GM19438 (cell line): ENCODE measurements at regions not wholly inside any gene's neighbourhood (a gene's known extent, or its start where the extent isn't known, plus 50 kb on each side); places are given as distances from the start of the nearest gene placed in this dataset.
A peak's percentile ranks its signal among the peaks of the same experiment; 100 is the strongest.

Experiments used
- ATAC-seq: cut with Tn5 transposase; IDR thresholded peaks from one replicate; pipeline ENCODE4 v1.9.1; 2021; ENCODE audit warnings: low read depth; ENCODE audit not compliant: unreplicated experiment

DNA sequence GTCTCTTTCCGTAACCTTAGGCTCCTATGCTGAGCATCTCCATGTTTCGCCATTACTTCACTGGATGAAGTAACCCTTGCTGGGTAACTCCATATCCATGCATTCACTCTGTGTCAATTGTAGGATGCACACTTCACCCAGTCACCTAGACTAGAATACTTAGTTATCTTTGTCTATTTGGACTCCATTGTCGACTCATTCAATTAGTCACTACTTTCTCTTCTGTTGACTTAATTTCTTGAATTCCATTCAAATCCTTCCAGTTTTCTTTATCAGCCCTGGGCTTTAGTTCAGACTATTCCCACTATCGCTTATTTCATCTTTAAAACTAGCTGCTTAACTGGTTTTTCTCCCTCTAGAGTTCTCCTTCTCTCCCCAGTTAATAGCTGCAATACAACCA lies 111.3 kb upstream of the TNS3 start:
- ATAC-seq: no peak

DNA sequence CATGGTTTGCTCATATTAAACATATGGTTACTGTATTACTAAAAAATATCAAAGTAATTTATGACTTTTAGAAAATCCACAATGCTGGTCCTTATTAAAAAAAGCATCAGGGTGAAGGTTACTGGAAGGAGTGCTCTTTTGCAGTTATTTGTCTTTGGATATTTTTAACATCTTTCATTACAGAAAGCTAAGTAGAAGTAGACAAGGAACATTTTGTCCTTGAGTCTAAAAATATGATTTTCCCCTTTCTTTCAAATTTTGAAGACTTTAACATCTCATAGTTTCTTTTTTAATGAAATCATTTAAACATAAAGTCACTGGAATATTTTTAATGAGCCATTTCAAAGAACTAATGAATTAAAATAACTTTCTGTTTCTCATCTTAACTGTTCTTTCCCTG lies 110.1 kb upstream of the TNS3 start:
- no peak for ATAC-seq

DNA sequence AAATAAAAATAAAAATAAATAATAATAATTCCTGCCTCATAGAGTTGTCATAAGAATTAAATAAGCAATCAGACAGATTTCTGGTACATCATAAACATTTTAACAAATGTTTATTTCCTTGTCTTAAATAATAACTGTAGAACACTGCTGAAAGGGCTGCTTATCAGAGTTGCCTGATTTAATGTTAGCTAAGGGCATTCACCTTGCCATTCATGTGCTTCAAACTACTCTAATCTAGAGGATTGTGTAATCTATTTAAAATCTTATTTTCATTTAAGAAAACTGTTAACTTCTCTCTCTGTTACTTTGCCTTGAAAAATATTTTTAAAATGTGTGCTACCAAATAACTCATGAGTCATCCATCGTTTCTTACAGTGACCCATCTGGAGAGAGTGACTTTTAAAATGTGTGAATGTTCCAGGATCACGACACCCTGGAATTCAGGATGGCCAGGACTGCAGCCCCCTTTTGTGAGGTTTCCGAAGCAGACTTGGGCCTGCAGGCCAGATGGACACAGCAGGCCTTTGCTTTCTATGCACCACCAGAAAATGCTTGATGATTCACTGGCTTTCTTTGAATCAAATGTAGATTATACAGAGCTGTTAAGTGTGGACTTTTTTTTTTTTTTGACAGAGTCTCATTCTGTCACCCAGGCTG lies 109.1 kb upstream of the TNS3 start:
- no peak for ATAC-seq

DNA sequence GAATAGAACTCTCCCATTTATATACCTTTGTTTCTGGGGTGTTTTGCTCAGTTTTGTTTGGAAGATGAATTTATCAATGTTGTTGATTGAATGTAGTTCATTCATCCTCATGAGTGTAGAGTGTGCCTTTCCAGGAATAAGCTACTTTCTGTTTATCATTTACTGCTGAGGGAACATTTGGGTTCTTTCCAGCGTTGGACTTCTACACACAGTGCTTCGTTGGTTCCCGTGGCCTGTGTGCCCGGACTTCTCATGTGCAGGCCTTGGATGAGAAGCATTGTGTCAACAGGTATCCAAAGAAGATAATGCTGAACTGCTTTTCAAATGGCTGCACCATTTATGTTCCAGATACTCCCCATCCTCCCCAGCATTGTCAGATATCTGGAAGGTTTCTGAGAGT lies 107.6 kb upstream of the TNS3 start:
- ATAC-seq: no peak

DNA sequence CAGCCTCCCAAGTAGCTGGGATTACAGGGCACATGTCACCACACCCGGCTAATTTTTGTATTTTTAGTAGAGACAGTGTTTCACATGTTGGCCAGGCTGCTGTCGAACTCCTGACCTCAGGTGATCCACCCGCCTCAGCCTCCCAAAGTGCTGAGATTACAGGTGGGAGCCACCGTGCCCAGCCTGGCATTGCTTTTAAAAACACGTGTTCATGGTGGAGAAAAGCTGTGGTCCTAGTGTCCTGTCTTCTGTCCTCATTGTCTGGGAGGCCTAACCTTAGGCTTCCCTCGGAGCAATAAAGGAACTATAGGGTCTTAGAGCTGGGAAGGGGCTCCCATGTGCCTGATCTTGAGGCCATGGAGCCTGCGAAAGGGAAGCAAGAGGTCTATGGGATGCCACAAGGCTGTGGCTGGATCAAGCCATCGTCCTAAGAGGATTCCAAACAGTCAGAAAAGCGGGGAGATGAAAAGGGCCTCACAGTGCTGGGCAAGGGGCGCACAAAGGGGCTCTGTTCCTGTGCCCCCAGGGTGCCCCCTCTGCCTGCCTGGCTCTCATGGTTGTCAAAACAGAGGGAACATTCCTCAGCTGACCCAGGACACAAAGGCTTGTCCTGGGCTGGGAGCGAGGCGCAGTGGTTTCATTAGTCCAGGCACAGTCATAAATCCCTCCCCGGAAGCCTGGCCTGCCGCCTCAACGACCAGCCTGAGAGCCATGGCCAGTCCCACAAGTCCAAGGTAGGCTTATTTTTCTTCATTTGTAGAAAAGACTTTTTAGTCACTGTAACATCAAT lies 106.6 kb upstream of the TNS3 start:
- ATAC-seq: no peak

DNA sequence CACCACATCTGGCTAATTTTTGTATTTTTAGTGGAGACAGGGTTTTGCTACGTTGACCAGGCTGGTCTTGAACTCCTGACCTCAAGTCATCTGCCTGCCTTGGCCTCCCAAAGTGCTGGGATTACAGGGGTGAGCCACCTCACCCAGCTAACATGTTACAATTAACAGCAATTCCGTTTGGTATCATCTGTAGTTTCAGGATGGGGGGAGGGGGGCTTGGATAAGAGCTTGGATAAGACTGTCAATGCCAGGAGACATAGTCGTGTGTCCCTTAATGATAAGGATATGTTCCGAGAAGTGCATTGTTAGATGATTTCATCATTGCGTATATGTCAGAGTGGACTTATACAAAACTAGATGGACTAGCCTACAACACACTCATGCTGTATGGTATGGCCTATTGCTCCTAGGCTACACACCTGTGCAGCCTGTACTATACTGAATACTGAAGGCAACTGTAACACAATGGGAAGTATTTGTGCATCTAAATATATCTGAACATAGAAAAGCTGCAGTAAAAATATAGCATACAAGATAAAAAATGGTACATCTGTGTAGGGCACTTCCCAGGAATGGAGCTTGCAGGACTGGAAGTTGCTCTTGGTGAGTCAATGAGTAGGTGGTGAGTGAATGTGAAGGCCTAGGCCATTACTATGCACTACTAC lies 103.9 kb upstream of the TNS3 start:
- no peak for ATAC-seq

DNA sequence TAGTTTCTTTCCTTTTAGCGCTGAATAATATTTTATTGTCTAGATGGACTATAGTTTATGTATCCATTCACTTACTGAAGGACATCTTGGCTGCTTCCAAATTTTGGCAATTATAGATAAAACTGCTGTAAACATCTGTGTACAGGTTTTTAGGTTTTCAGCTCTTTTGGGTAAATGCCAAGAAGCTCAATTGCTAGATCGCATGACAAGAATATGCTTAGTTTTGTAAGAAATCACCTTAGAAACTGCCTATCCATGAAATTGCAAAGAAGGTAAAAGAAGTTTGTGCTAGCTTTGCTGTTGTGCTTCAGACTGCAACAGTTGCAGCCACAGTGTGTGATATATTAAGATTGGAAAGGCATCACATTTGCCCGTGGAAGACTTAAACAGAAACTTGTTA lies 103.2 kb upstream of the TNS3 start:
- ATAC-seq: no peak

DNA sequence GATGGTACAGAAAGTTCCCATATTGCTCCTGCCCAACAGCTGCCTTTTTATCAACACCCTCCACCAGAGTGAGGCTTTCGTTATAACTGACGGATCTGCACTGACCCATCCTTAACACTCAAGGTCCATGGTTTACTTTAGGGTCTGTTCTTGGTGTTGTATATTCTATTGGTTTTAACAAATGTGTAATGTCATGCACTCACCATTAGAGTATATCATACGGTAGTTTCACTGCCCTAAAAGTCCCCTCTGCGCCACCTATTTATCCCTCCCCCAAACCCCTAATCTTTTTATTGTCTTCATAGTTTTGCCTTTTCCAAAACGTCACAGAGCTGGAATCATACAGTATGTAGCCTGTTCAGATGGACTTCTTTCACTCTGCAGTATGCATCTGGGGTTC lies 102.8 kb upstream of the TNS3 start:
- no peak for ATAC-seq

DNA sequence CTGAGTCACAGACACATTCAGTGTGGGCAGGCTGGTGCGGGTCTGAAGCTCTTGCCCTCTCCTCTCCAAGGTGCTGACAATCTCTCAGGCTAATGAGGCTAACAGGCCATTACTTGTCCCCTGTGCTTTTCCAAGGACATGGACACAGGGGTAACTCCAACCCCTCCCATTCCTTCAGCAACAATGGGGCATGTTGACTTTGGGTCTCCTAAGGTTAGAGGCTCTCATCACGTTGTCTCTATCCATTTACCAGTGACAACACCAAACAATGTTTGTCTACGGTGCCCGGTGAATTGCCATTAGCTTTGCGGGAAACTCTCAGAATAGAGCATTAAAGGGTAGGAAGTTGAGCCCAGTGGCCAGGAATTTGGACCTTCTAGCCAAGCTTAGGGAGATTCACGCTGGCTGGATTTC lies 101.6 kb upstream of the TNS3 start:
- no peak for ATAC-seq

DNA sequence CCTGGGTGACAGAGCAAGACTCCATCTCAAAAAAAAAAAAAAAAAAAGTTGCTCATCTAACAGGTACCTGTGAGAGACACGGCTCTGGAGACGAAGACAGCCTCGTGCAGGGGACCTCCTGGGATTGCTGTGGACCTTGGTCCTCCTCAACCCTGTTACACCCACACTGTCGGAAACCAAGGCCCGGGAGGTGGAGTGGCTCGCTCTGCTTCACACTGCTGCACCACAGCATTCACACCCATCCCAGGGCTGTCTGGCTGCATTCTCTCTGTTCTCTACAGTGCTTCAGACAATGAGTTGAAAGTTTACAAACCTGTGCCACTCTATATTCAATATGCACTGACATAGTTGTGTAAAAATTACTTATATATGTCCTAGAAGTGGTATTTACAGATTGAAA lies 101.0 kb upstream of the TNS3 start:
- no peak for ATAC-seq

DNA sequence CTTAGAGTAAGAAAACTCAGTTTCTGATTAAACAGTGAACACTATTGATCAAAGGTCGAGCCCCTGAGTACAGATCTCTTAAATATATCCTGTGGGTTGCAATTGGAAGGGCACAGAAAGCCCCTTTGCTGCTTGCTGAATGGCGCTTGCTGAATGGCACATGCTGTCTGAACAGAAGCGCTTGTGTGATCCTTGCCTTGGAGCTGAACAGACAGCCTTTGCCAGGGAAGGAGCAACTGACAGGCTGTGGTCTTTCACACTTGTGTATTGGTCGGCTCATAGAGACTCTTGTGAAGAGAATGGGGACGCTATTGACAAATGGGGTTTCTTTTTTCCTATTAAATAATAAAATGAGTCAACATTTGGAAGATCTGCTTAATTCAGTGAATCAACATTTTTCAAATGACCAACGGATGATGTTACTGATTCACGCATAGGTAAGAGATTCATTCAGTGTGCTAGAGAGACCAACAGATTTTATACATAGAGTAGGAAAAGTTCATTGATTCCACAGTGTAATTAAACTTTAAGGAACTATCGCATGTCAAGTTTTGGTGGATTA lies 99.4 kb upstream of the TNS3 start:
- no peak for ATAC-seq

DNA sequence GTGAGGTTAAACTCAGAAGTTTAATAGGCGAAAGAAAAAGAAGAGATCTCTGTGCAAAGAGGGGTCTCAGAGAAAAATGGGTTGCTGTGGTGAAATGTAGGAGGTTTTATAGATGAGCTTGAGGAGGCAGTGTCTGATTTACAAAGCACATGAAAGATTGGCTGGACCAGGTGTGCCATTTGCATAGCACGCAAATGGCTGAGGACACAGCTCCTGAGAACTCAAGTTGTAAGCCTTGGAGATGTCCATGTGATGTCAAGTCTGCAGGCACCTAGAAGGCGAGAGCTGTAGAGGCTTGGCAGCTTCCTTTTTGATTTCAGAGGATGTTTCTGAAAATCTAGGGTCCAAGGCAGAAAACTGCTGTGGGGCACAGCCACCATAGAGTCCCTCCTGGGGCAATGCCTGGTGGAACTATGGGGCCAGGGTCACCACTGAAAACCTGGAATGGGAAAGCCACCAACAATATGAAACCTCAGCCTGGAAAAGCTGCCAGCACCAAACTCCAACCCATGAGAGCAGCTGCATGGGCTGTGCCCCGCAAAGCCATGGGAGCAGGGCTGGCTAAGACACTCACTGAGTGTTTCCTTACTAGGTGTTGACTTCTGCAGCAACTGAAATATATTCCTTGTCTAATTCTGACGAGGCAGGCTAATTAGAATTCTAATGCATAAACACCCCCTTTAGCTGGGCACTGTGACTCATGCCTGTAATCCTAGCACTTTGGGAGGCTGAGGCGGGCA lies 96.9 kb upstream of the TNS3 start:
- ATAC-seq: no peak

DNA sequence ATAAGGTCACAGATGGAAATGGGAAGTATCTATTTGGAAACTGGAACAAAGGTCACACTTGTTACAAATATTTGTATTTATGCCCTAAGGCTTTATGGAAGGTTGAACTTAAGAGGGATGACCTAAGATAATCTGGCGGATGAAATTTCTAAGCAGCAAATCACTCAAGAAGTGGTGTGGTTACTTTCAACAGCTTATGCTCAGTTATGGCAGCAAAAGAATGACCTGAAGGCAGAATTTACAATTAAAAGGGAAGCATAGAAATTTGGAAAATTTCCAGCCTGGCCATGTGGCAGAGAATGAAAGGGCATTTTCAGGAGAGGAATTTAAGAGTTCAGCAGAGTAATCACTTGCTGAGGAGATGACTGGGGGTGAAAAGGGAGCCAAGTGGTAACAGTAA lies 95.8 kb upstream of the TNS3 start:
- no peak for ATAC-seq

DNA sequence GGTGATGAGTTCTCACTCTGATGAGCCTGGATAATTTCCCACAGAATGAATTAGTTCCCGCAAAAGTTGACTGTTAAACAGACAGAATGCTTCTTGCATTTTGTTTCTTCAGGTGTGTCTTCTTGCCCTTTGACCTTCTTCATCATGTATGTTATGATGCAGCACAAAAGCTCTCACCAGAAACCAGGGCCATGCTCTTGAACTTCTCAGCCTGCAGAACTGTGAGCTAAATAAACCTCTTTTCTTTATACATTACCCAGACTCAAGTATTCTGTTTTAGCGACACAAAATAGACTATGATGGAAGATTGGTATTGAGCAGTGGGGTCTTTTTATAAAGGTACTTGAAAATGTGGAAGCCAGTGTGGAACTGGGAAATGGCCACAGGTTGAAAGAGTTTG lies 95.2 kb upstream of the TNS3 start:
- no peak for ATAC-seq

DNA sequence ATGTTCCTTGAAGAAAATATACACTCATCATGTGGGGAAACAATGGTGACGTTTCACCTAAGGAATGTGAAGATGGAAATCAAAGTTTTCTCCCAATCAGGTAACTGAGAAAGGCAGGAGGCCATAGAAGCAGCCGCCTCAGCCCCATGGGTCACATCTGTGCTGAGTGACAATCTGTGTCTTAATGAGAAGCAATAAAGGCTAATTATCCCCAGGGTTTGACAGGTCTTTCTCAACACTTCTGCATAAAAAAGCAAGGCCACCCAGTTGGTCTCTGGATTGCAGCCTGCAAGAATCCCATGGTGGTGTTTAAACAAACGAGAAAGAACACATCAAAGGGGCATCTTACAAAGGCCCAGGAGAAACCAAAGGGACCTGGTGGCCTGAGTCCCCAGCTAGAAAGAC lies 91.1 kb upstream of the TNS3 start:
- no peak for ATAC-seq

DNA sequence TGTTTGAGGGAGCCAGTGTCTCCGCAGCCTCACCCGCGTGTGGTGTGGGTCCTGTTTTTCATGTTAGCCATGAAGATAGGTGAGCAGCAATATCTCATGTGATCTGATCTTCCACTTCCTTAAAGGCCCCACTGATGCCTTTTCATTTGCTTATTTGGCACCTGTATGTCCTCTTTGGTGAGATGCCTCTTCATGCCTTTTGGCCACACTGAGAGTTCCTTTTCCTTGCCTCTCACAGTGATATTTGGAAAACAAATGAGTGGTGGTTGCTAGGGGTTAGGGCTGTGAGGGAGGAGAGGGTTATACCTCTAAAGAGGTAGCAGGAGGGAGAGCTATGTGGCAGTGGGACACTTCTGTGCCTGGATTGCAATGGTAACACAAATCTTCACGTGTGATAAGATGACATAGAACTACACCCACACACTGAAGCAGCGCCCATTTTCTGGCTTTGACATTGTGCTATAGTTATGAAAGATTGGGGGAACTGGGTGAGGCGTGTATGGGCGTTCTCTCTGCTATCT lies 90.4 kb upstream of the TNS3 start:
- ATAC-seq: no peak

DNA sequence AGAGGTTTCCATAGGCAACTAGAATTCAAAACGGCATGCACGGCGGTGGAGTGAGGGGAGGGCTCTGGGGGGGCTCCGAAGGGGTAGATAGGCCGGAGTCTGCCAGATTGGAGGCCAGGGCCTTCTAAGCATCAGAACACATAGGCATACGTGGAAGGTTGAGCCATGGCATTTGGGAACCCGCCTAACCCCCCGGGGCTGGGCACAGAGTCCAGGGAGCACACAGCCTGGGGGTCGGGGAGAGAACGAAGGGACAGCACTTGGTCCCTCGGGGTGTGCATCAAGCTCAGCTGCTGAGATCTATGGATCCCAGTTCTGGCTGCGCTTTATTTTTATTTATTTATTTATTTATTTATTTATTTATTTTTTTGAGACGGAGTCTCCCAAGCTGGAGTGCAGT lies 89.4 kb upstream of the TNS3 start:
- ATAC-seq: no peak

DNA sequence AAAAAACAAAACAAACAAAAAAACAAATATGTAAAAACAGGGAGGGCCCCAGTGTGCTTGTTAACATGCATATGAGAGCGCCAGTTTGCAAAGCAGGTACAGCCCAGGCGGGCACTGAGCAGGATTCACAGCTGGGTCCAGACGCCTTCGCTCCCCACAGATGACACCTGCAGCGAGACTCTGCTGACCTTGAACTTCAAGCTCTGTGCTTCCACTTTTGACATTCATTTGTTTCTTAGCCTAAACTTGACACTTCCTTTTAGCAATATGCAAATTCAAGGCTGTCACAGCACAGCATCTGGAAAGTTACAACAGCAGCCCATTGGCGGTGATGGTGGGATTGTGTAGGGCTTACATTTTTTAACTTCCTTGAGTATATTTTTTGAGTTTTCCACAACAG lies 88.8 kb upstream of the TNS3 start:
- ATAC-seq: peak; percentile 61

DNA sequence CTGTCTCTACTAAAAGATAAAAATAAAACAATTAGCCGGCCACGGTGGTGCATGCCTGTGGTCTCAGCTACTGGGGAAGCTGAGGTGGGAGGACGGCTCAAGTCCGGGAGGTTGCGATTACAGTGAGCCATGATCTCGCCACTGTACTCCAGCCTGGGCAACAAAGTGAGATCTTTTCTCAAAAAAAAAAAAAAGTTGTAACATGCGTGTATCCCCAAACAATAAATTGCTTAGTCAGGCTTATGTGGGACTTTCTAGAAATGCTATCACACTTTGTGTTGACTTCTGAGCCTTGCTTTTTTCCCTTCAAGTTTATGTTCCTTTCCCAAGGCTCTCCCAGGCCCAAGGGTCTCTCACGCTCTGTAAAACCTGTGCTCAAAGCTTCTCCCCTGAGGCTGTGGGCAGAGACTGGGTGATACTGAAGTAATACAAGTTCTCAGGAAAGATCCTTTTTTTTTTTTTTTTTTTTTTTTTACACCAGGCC lies 88.0 kb upstream of the TNS3 start:
- ATAC-seq: no peak

DNA sequence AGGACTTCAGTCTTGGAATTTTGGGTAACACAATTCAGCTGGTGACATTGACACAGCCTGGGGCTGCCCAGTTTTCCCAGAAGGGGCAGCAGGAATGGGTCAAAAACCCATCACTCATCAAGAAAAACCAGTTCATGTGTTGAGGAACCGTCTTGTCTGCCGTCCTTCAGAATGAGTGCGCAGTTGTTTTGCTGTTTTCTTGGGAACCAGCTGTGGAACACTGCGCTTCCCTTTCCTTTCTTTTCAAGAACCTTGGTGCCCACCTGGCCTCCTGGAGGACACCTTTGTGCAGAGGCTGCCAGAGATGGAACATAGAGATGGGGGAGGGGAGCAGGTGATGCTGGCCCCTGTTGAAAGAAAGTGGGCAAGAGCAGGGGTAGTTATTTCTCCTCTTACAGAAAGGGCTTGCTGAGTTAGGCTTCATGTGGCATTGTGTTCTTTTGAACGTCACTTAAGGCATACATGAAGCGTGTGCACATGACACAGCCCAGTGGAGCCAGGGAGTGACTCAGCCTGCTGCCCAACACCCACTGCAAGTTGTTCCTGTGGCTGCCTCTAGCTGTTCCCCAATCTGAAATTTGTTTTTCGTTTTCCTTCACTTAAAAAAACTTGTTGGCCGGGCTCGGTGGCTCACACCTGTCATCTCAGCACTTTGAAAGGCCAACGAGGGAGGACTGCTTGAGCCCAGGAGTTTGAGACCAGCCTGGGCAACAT lies 87.4 kb upstream of the TNS3 start:
- peak; percentile 92 for ATAC-seq
